ENCODE measurements at regions not wholly inside any gene's neighbourhood (a gene's known extent, or its start where the extent isn't known, plus 50 kb on each side); places are given as distances from the start of the nearest gene placed in this dataset.
"Not testable (repeated sequence)": the region's sequence is repeated elsewhere in the genome, so short reads cannot be mapped to it uniquely, and the experiment has no call there.

GRCh38 chr17:53499277-53499676 is 323.4 kb upstream of the KIF2B start:
- Histone ChIP-seq H3K9ac (ENCODE audit: low read length) (no peak overlapping the region), H3K36me3 (ENCODE audit: control insufficient read depth, insufficient read depth, low read length) (no peaks in the 10 kb centered on the region), H3K4me1 (ENCODE audit: control insufficient read depth, insufficient read depth, low read length) (no peaks in the 10 kb centered on the region), H3K27ac (ENCODE audit: low read depth, low read length) (no peak overlapping the region), H3K27me3 (ENCODE audit: control insufficient read depth, insufficient read depth, low read length) (no peaks in the 10 kb centered on the region), H3K9me3 (ENCODE audit: control insufficient read depth, insufficient read depth, low read depth, low read length) (no peaks in the 10 kb centered on the region), H3K4me3 (ENCODE audit: low read depth, low read length) (no peak overlapping the region)

GRCh38 chr17:53496356-53496755 is 326.4 kb upstream of the KIF2B start:
- H3K4me1 ChIP-seq (ENCODE audit: control insufficient read depth, insufficient read depth, low read length) = no peaks in the 10 kb centered on the region
- H3K9ac ChIP-seq (ENCODE audit: low read length) = no peak overlapping the region
- no peaks in the 10 kb centered on the region for H3K36me3 ChIP-seq (ENCODE audit: control insufficient read depth, insufficient read depth, low read length)
- no peaks in the 10 kb centered on the region for H3K27me3 ChIP-seq (ENCODE audit: control insufficient read depth, insufficient read depth, low read length)
- H3K27ac ChIP-seq (ENCODE audit: low read depth, low read length) = no peak overlapping the region
- no peaks in the 10 kb centered on the region for H3K9me3 ChIP-seq (ENCODE audit: control insufficient read depth, insufficient read depth, low read depth, low read length)
- H3K4me3 ChIP-seq (ENCODE audit: low read depth, low read length) = no peak overlapping the region

- Histone ChIP-seq H3K4me1 (ENCODE audit: control insufficient read depth, insufficient read depth, low read length) (no peaks in the 10 kb centered on the region), H3K4me3 (ENCODE audit: low read depth, low read length) (no peak overlapping the region), H3K9me3 (ENCODE audit: control insufficient read depth, insufficient read depth, low read depth, low read length) (no peaks in the 10 kb centered on the region), H3K27me3 (ENCODE audit: control insufficient read depth, insufficient read depth, low read length) (no peaks in the 10 kb centered on the region), H3K9ac (ENCODE audit: low read length) (no peak overlapping the region), H3K27ac (ENCODE audit: low read depth, low read length) (no peak overlapping the region), H3K36me3 (ENCODE audit: control insufficient read depth, insufficient read depth, low read length) (no peaks in the 10 kb centered on the region)
These were observed 330.2 kb upstream of the KIF2B start for GRCh38 chr17:53492532-53492931.

GRCh38 chr17:53490447-53490968 is 332.2 kb upstream of the KIF2B start:
- no peaks in the 10 kb centered on the region for H3K9me3 ChIP-seq (ENCODE audit: control insufficient read depth, insufficient read depth, low read depth, low read length)
- no peaks in the 10 kb centered on the region for H3K4me1 ChIP-seq (ENCODE audit: control insufficient read depth, insufficient read depth, low read length)
- no peak overlapping the region for H3K9ac ChIP-seq (ENCODE audit: low read length)
- no peak overlapping the region for H3K27ac ChIP-seq (ENCODE audit: low read depth, low read length)
- no peaks in the 10 kb centered on the region for H3K27me3 ChIP-seq (ENCODE audit: control insufficient read depth, insufficient read depth, low read length)
- H3K4me3 ChIP-seq (ENCODE audit: low read depth, low read length) = no peak overlapping the region
- no peaks in the 10 kb centered on the region for H3K36me3 ChIP-seq (ENCODE audit: control insufficient read depth, insufficient read depth, low read length)

- H3K4me3 ChIP-seq (ENCODE audit: low read depth, low read length) = no peak overlapping the region
- H3K27me3 ChIP-seq (ENCODE audit: control insufficient read depth, insufficient read depth, low read length) = no peaks in the 10 kb centered on the region
- no peaks in the 10 kb centered on the region for H3K9me3 ChIP-seq (ENCODE audit: control insufficient read depth, insufficient read depth, low read depth, low read length)
- H3K9ac ChIP-seq (ENCODE audit: low read length) = no peak overlapping the region
- no peaks in the 10 kb centered on the region for H3K36me3 ChIP-seq (ENCODE audit: control insufficient read depth, insufficient read depth, low read length)
- H3K4me1 ChIP-seq (ENCODE audit: control insufficient read depth, insufficient read depth, low read length) = no peaks in the 10 kb centered on the region
- no peak overlapping the region for H3K27ac ChIP-seq (ENCODE audit: low read depth, low read length)
These were observed 339.0 kb upstream of the KIF2B start for GRCh38 chr17:53483704-53484103.

GRCh38 chr17:53475002-53475401 is 347.7 kb upstream of the KIF2B start:
- Histone ChIP-seq H3K9ac (ENCODE audit: low read length) (no peak overlapping the region), H3K27me3 (ENCODE audit: control insufficient read depth, insufficient read depth, low read length) (no peaks in the 10 kb centered on the region), H3K4me1 (ENCODE audit: control insufficient read depth, insufficient read depth, low read length) (no peaks in the 10 kb centered on the region), H3K4me3 (ENCODE audit: low read depth, low read length) (no peak overlapping the region), H3K27ac (ENCODE audit: low read depth, low read length) (no peak overlapping the region), H3K9me3 (ENCODE audit: control insufficient read depth, insufficient read depth, low read depth, low read length) (0 out of 2 replicates have a peak, but pooled peaks cover 2% of the 10 kb centered on the region), H3K36me3 (ENCODE audit: control insufficient read depth, insufficient read depth, low read length) (no peaks in the 10 kb centered on the region)

- H3K36me3 ChIP-seq (ENCODE audit: control insufficient read depth, insufficient read depth, low read length) = no peaks in the 10 kb centered on the region
- H3K9me3 ChIP-seq (ENCODE audit: control insufficient read depth, insufficient read depth, low read depth, low read length) = peaks cover 14% of the 10 kb centered on the region
- H3K4me3 ChIP-seq (ENCODE audit: low read depth, low read length) = no peak overlapping the region
- H3K27me3 ChIP-seq (ENCODE audit: control insufficient read depth, insufficient read depth, low read length) = no peaks in the 10 kb centered on the region
- H3K9ac ChIP-seq (ENCODE audit: low read length) = no peak overlapping the region
- H3K27ac ChIP-seq (ENCODE audit: low read depth, low read length) = no peak overlapping the region
- no peaks in the 10 kb centered on the region for H3K4me1 ChIP-seq (ENCODE audit: control insufficient read depth, insufficient read depth, low read length)
These were observed 350.1 kb upstream of the KIF2B start for GRCh38 chr17:53472586-53472985.

GRCh38 chr17:53471514-53471913 is 351.2 kb upstream of the KIF2B start:
- peaks cover 14% of the 10 kb centered on the region for H3K9me3 ChIP-seq (ENCODE audit: control insufficient read depth, insufficient read depth, low read depth, low read length)
- H3K27ac ChIP-seq (ENCODE audit: low read depth, low read length) = no peak overlapping the region
- no peaks in the 10 kb centered on the region for H3K36me3 ChIP-seq (ENCODE audit: control insufficient read depth, insufficient read depth, low read length)
- H3K4me3 ChIP-seq (ENCODE audit: low read depth, low read length) = no peak overlapping the region
- no peak overlapping the region for H3K9ac ChIP-seq (ENCODE audit: low read length)
- H3K27me3 ChIP-seq (ENCODE audit: control insufficient read depth, insufficient read depth, low read length) = no peaks in the 10 kb centered on the region
- H3K4me1 ChIP-seq (ENCODE audit: control insufficient read depth, insufficient read depth, low read length) = no peaks in the 10 kb centered on the region

- no peak overlapping the region for H3K27ac ChIP-seq (ENCODE audit: low read depth, low read length)
- no peaks in the 10 kb centered on the region for H3K4me1 ChIP-seq (ENCODE audit: control insufficient read depth, insufficient read depth, low read length)
- peaks cover 14% of the 10 kb centered on the region for H3K9me3 ChIP-seq (ENCODE audit: control insufficient read depth, insufficient read depth, low read depth, low read length)
- no peaks in the 10 kb centered on the region for H3K36me3 ChIP-seq (ENCODE audit: control insufficient read depth, insufficient read depth, low read length)
- H3K4me3 ChIP-seq (ENCODE audit: low read depth, low read length) = no peak overlapping the region
- H3K27me3 ChIP-seq (ENCODE audit: control insufficient read depth, insufficient read depth, low read length) = no peaks in the 10 kb centered on the region
- H3K9ac ChIP-seq (ENCODE audit: low read length) = no peak overlapping the region
These were observed 352.1 kb upstream of the KIF2B start for GRCh38 chr17:53470626-53471025.

- H3K4me1 ChIP-seq (ENCODE audit: control insufficient read depth, insufficient read depth, low read length) = no peaks in the 10 kb centered on the region
- peaks cover 14% of the 10 kb centered on the region for H3K9me3 ChIP-seq (ENCODE audit: control insufficient read depth, insufficient read depth, low read depth, low read length)
- H3K27ac ChIP-seq (ENCODE audit: low read depth, low read length) = no peak overlapping the region
- no peaks in the 10 kb centered on the region for H3K27me3 ChIP-seq (ENCODE audit: control insufficient read depth, insufficient read depth, low read length)
- no peak overlapping the region for H3K4me3 ChIP-seq (ENCODE audit: low read depth, low read length)
- H3K36me3 ChIP-seq (ENCODE audit: control insufficient read depth, insufficient read depth, low read length) = no peaks in the 10 kb centered on the region
- no peak overlapping the region for H3K9ac ChIP-seq (ENCODE audit: low read length)
These were observed 356.0 kb upstream of the KIF2B start for GRCh38 chr17:53466733-53467132.

GRCh38 chr17:53464396-53464795 is 358.3 kb upstream of the KIF2B start:
- not testable (repeated sequence) for H3K4me1 ChIP-seq (ENCODE audit: control insufficient read depth, insufficient read depth, low read length); H3K27me3 ChIP-seq (ENCODE audit: control insufficient read depth, insufficient read depth, low read length); H3K27ac ChIP-seq (ENCODE audit: low read depth, low read length); H3K9ac ChIP-seq (ENCODE audit: low read length); H3K4me3 ChIP-seq (ENCODE audit: low read depth, low read length); H3K36me3 ChIP-seq (ENCODE audit: control insufficient read depth, insufficient read depth, low read length)
- H3K9me3 ChIP-seq (ENCODE audit: control insufficient read depth, insufficient read depth, low read depth, low read length) = peaks cover 18% of the 10 kb centered on the region

- Histone ChIP-seq H3K9ac (ENCODE audit: low read length) (no peak overlapping the region), H3K9me3 (ENCODE audit: control insufficient read depth, insufficient read depth, low read depth, low read length) (peaks cover 20% of the 10 kb centered on the region)
These were observed 359.4 kb upstream of the KIF2B start for GRCh38 chr17:53463363-53463762.

More at GRCh38 chr17:53463363-53463762, 359.4 kb upstream of the KIF2B start:
- no peak overlapping the region for H3K4me3 ChIP-seq (ENCODE audit: low read depth, low read length)
- peaks cover 6% of the 10 kb centered on the region for H3K36me3 ChIP-seq (ENCODE audit: control insufficient read depth, insufficient read depth, low read length)
- H3K27me3 ChIP-seq (ENCODE audit: control insufficient read depth, insufficient read depth, low read length) = no peaks in the 10 kb centered on the region
- H3K4me1 ChIP-seq (ENCODE audit: control insufficient read depth, insufficient read depth, low read length) = no peaks in the 10 kb centered on the region
- no peak overlapping the region for H3K27ac ChIP-seq (ENCODE audit: low read depth, low read length)
